ENCODE measurements at regions not wholly inside any gene's neighbourhood (a gene's known extent, or its start where the extent isn't known, plus 50 kb on each side); places are given as distances from the start of the nearest gene placed in this dataset.

GRCh38 chr14:49187799-49188198 lies 398.4 kb downstream of the RPS29 start:
- TF ChIP-seq, protein P1, sequence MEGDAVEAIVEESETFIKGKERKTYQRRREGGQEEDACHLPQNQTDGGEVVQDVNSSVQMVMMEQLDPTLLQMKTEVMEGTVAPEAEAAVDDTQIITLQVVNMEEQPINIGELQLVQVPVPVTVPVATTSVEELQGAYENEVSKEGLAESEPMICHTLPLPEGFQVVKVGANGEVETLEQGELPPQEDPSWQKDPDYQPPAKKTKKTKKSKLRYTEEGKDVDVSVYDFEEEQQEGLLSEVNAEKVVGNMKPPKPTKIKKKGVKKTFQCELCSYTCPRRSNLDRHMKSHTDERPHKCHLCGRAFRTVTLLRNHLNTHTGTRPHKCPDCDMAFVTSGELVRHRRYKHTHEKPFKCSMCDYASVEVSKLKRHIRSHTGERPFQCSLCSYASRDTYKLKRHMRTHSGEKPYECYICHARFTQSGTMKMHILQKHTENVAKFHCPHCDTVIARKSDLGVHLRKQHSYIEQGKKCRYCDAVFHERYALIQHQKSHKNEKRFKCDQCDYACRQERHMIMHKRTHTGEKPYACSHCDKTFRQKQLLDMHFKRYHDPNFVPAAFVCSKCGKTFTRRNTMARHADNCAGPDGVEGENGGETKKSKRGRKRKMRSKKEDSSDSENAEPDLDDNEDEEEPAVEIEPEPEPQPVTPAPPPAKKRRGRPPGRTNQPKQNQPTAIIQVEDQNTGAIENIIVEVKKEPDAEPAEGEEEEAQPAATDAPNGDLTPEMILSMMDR (IDR thresholded peaks at IDR 0.05) = no peak
- TF ChIP-seq POLR2A (IDR thresholded peaks at IDR 0.05) = no peak
